Prostate gland (tissue), 2 donors: ENCODE measurements at regions not wholly inside any gene's neighbourhood (a gene's known extent, or its start where the extent isn't known, plus 50 kb on each side); places are given as distances from the start of the nearest gene placed in this dataset.
A peak's percentile ranks its signal among the peaks of the same experiment; 100 is the strongest.

Experiments
- DNase-seq: peaks from one replicate; pipeline ENCODE4 v3.0.0-alpha.2; 2019; ENCODE audit warnings: low spot score
- H3K27ac ChIP-seq, 2 donors: fragments of 200-600 bp; sonication (generic); 2 replicates each; pipeline ENCODE4 v1.5.1; 2017 to 2019
- H3K27me3 ChIP-seq: fragments of 200-600 bp; sonication (generic); replicated peaks from 2 replicates; pipeline ENCODE4 v1.5.1; 2019; ENCODE audit not compliant: insufficient read depth
- H3K36me3 ChIP-seq, 2 donors: fragments of 200-600 bp; sonication (generic); 1 replicate in 1 of 2; 2 replicates in 1 of 2; pipeline versions ENCODE4 v1.5.1 to v1.8.1; 2017 to 2019
- H3K4me1 ChIP-seq: fragments of 200-600 bp; sonication (generic); replicated peaks from 2 replicates; pipeline ENCODE4 v1.5.1; 2019
- H3K4me3 ChIP-seq, 2 donors: fragments of 200-600 bp; sonication (generic); 2 replicates each; pipeline ENCODE4 v1.5.1; 2017 to 2019
- H3K9me3 ChIP-seq: fragments of 200-600 bp; sonication (generic); 2 replicates; pipeline ENCODE4 v1.5.1; 2017
- CTCF ChIP-seq, 4 experiments: fragments of 200-600 bp in 2 of 4; fragments of 450-650 bp in 2 of 4; sonication (generic) in 2 of 4; IDR thresholded peaks; 1 replicate in 3 of 4; 2 replicates in 1 of 4; pipeline ENCODE4 v1.5.1; 2016 to 2019; ENCODE audit warnings: antibody characterized with exemption in 4 of 4, mild to moderate bottlenecking in 2 of 4, moderate library complexity in 2 of 4
- POLR2A ChIP-seq: fragments of 450-650 bp; IDR thresholded peaks from one replicate; pipeline ENCODE4 v1.6.1; 2016; ENCODE audit warnings: antibody characterized with exemption, mild to moderate bottlenecking
- POLR2AphosphoS5 ChIP-seq: sonication (generic); formaldehyde crosslinking; IDR thresholded peaks from one replicate; pipeline ENCODE4 v1.6.1; 2017; ENCODE audit warnings: antibody characterized with exemption
- WGBS: methylation state at CpG from one replicate; pipeline ENCODE4 v1.1.5; 2018; 5-methylcytosine and 5-hydroxymethylcytosine counted together
- intact Hi-C: fragments of 100-400 bp; cut with DNase I; formaldehyde crosslinking; loops from one replicate; pipeline ENCODE4 v1.14.2; 2022

- WGBS, result 13% methylated on average over 13 of the region's 13 CpGs
- intact Hi-C loops, result loop anchor here (1.0 to 10.0 kb wide), 4 partner anchors 12 to 975 kb away; a partner anchor contains a TSS
- DNase-seq, result no peak
These were observed 72.4 kb downstream of the HFE start for GRCh38 chr6:26159357-26160273.

GRCh38 chr6:26161322-26161721 is 74.1 kb downstream of the HFE start:
- intact Hi-C loops, result no loop called here
- Histone ChIP-seq H3K4me1 (no peaks in the 10 kb centered on the region), H3K4me3 (peak overlapping the region in 1 of 2 donors; percentile 4), H3K9me3 (no peaks in the 10 kb centered on the region), H3K27ac (no peak overlapping the region), H3K36me3 (no peaks in the 10 kb centered on the region), H3K27me3 (no peaks in the 10 kb centered on the region)
- DNase-seq, result no peak
- 83% methylated on average over 3 of the region's 3 CpGs for WGBS
- TF ChIP-seq CTCF (IDR thresholded peaks at IDR 0.05), result no peak
- TF ChIP-seq POLR2A, result no peak
- TF ChIP-seq POLR2AphosphoS5, result no peak

More at GRCh38 chr6:26159357-26160273, 72.4 kb downstream of the HFE start:
- peak overlapping the region; percentile 86 to 96 for H3K27ac ChIP-seq
- peak overlapping the region; percentile 54 to 60 for H3K4me3 ChIP-seq
- H3K9me3 ChIP-seq, result no peaks in the 10 kb centered on the region
- TF ChIP-seq POLR2A (no peak), POLR2AphosphoS5 (peak; percentile 28), CTCF (IDR thresholded peaks at IDR 0.05) (no peak)
- H3K36me3 ChIP-seq, result no peaks in the 10 kb centered on the region
- no peaks in the 10 kb centered on the region for H3K4me1 ChIP-seq
- no peaks in the 10 kb centered on the region for H3K27me3 ChIP-seq

GRCh38 chr6:26162399-26162798 is 75.2 kb downstream of the HFE start:
- 92% methylated on average over 7 of the region's 7 CpGs for WGBS
- Histone ChIP-seq H3K9me3 (no peaks in the 10 kb centered on the region), H3K36me3 (no peaks in the 10 kb centered on the region), H3K4me1 (no peaks in the 10 kb centered on the region), H3K4me3 (no peak overlapping the region), H3K27ac (no peak overlapping the region), H3K27me3 (no peaks in the 10 kb centered on the region)
- intact Hi-C loops, result no loop called here
- no peak for TF ChIP-seq POLR2A
- TF ChIP-seq POLR2AphosphoS5, result no peak
- TF ChIP-seq CTCF (IDR thresholded peaks at IDR 0.05), result no peak
- no peak for DNase-seq

GRCh38 chr6:26163427-26164119 is 76.3 kb downstream of the HFE start:
- WGBS, result 86% methylated on average over 11 of the region's 11 CpGs

More at GRCh38 chr6:26163427-26164119, 76.3 kb downstream of the HFE start:
- intact Hi-C loops, result no loop called here
- TF ChIP-seq POLR2A, result no peak
- TF ChIP-seq CTCF (IDR thresholded peaks at IDR 0.05), result no peak
- TF ChIP-seq POLR2AphosphoS5, result no peak
- Histone ChIP-seq H3K27ac (no peak overlapping the region), H3K36me3 (no peaks in the 10 kb centered on the region), H3K4me1 (no peaks in the 10 kb centered on the region), H3K4me3 (no peak overlapping the region), H3K27me3 (no peaks in the 10 kb centered on the region), H3K9me3 (no peaks in the 10 kb centered on the region)
- no peak for DNase-seq
